Lung (tissue), 11 donors: ENCODE measurements at regions not wholly inside any gene's neighbourhood (a gene's known extent, or its start where the extent isn't known, plus 50 kb on each side); places are given as distances from the start of the nearest gene placed in this dataset.
"Not testable (repeated sequence)": the region's sequence is repeated elsewhere in the genome, so short reads cannot be mapped to it uniquely, and the experiment has no call there.

Source experiments
- ATAC-seq: fragments of 200-7000 bp; cut with Tn5 transposase; one replicate; pipeline ENCODE4 v1.9.1; 2020; ENCODE audit warnings: moderate number of reproducible peaks; ENCODE audit not compliant: insufficient read depth, low FRiP score
- DNase-seq, 3 donors: peaks; one replicate each; pipeline ENCODE4 v3.0.0-alpha.2; 2013 to 2017
- H3K27ac ChIP-seq, 2 donors: one replicate each; pipeline ENCODE4 v1.5.1; 2013; ENCODE audit warnings: mild to moderate bottlenecking in 2 of 2, moderate library complexity in 2 of 2, control low read depth in 1 of 2, inconsistent platforms in 1 of 2, low read depth in 1 of 2, low read length in 1 of 2
- H3K27me3 ChIP-seq, 3 donors: one replicate each; pipeline ENCODE4 v1.5.1; 2013; ENCODE audit warnings: low read length in 2 of 3; ENCODE audit not compliant: control insufficient read depth in 3 of 3, insufficient read depth in 3 of 3
- H3K36me3 ChIP-seq, 4 donors: one replicate each; pipeline ENCODE4 v1.5.1; 2013; ENCODE audit warnings: low read length in 4 of 4, mild to moderate bottlenecking in 1 of 4, moderate library complexity in 1 of 4; ENCODE audit not compliant: control insufficient read depth in 4 of 4, insufficient read depth in 4 of 4
- H3K4me1 ChIP-seq, 5 donors: one replicate each; pipeline ENCODE4 v1.5.1; 2013; ENCODE audit warnings: low read length in 5 of 5, mild to moderate bottlenecking in 2 of 5, moderate library complexity in 1 of 5; ENCODE audit not compliant: control insufficient read depth in 5 of 5, insufficient read depth in 5 of 5
- H3K4me3 ChIP-seq: one replicate; pipeline ENCODE4 v1.5.1; 2013; ENCODE audit warnings: mild to moderate bottlenecking, control low read depth, moderate library complexity
- H3K9ac ChIP-seq, 2 donors: one replicate each; pipeline ENCODE4 v1.5.1; 2013; ENCODE audit warnings: low read length in 2 of 2, control low read depth in 1 of 2; ENCODE audit not compliant: insufficient read depth in 1 of 2
- H3K9me3 ChIP-seq, 4 donors: one replicate each; pipeline ENCODE4 v1.5.1; 2013; ENCODE audit warnings: low read length in 3 of 4, mild to moderate bottlenecking in 1 of 4, moderate library complexity in 1 of 4; ENCODE audit not compliant: control insufficient read depth in 4 of 4, insufficient read depth in 3 of 4
- CTCF ChIP-seq: IDR thresholded peaks from 2 replicates; pipeline ENCODE4 v1.5.1; 2012; ENCODE audit warnings: mild to moderate bottlenecking; ENCODE audit errors: control extremely low read depth, extremely low read depth
- WGBS, 2 donors: extraction: QIAGEN DNeasy Blood & Tissue Kit; methylation state at CpG; one replicate each; pipeline ENCODE4 v1.1.7; 2013; 5-methylcytosine and 5-hydroxymethylcytosine counted together
- donor health status: control.
- donor health status: control.
- donor health status: Bipolar disorder and iron deficiency.
- donor health status: healthy.
- donor health status: DM: yes; HTN: yes; CAD: no.

GRCh38 chr1:161427733-161428516 is 60.2 kb upstream of the CFAP126 start:
- no peak for ATAC-seq

GRCh38 chr1:161422914-161423313 is 55.2 kb upstream of the CFAP126 start:
- not testable (repeated sequence) for H3K4me1 ChIP-seq, DNase-seq, H3K9me3 ChIP-seq, H3K27ac ChIP-seq, H3K9ac ChIP-seq, H3K36me3 ChIP-seq, H3K4me3 ChIP-seq, ATAC-seq
- WGBS, 2 donors = 91 to 96% methylated on average over 10 to 30 of the region's 33 CpGs
- H3K27me3 ChIP-seq = peaks cover 0 to 26% (median 17%) of the 10 kb centered on the region in 3 donors

More at GRCh38 chr1:161427733-161428516, 60.2 kb upstream of the CFAP126 start:
- no peak for TF ChIP-seq CTCF
- Histone ChIP-seq H3K27ac (no peak overlapping the region), H3K9me3 (no peaks in the 10 kb centered on the region), H3K4me3 (no peak overlapping the region), H3K27me3 (peaks cover 0 to 21% (median 7%) of the 10 kb centered on the region in 3 donors), H3K36me3 (no peaks in the 10 kb centered on the region), H3K9ac (no peak overlapping the region), H3K4me1 (peaks cover 0 to 4% (median 0%) of the 10 kb centered on the region in 5 donors)
- WGBS, 2 donors = 25 to 33% methylated on average over 18 of the region's 18 CpGs
- peak; percentile 26 to 51 (median 47) for DNase-seq

GRCh38 chr1:161421456-161421855 is 53.8 kb upstream of the CFAP126 start:
- Histone ChIP-seq H3K36me3 (peaks cover 0 to 2% (median 0%) of the 10 kb centered on the region in 4 donors), H3K27me3 (peaks cover 0 to 16% (median 12%) of the 10 kb centered on the region in 3 donors), H3K9ac (no peak overlapping the region), H3K27ac (no peak overlapping the region), H3K4me3 (no peak overlapping the region), H3K9me3 (peaks cover 0 to 2% (median 0%) of the 10 kb centered on the region in 4 donors), H3K4me1 (no peaks in the 10 kb centered on the region)
- 59 to 72% methylated on average over 9 of the region's 9 CpGs for WGBS, 2 donors
- TF ChIP-seq CTCF = no peak
- no peak for ATAC-seq
- no peak for DNase-seq

GRCh38 chr1:161420763-161421455 is 53.2 kb upstream of the CFAP126 start:
- Histone ChIP-seq H3K9ac (no peak overlapping the region), H3K9me3 (peaks cover 0 to 2% (median 0%) of the 10 kb centered on the region in 4 donors), H3K4me3 (no peak overlapping the region), H3K36me3 (peaks cover 0 to 2% (median 0%) of the 10 kb centered on the region in 4 donors), H3K27ac (no peak overlapping the region), H3K27me3 (peaks cover 0 to 15% (median 12%) of the 10 kb centered on the region in 3 donors), H3K4me1 (no peaks in the 10 kb centered on the region)
- no peak for DNase-seq
- no peak for ATAC-seq
- no peak for TF ChIP-seq CTCF
- 78 to 86% methylated on average over 24 of the region's 24 CpGs for WGBS, 2 donors

- not testable (repeated sequence) for ATAC-seq, H3K36me3 ChIP-seq, H3K9me3 ChIP-seq, DNase-seq, H3K4me3 ChIP-seq, H3K9ac ChIP-seq, H3K27ac ChIP-seq, H3K4me1 ChIP-seq
- peaks cover 0 to 15% (median 12%) of the 10 kb centered on the region in 3 donors for H3K27me3 ChIP-seq
- 96 to 98% methylated on average over 4 of the region's 4 CpGs for WGBS, 2 donors
Observed at GRCh38 chr1:161417536-161417935, 49.9 kb upstream of the CFAP126 start.
